ENCODE measurements at regions not wholly inside any gene's neighbourhood (a gene's known extent, or its start where the extent isn't known, plus 50 kb on each side); places are given as distances from the start of the nearest gene placed in this dataset.
A peak's percentile ranks its signal among the peaks of the same experiment; 100 is the strongest.
"Not testable (repeated sequence)": the region's sequence is repeated elsewhere in the genome, so short reads cannot be mapped to it uniquely, and the experiment has no call there.

- Histone ChIP-seq H3K27ac (ENCODE audit: insufficient read depth, low read length) (no peak overlapping the region), H3K4me2 (ENCODE audit: extremely low read depth, insufficient read depth, low read length) (no peak overlapping the region), H3K79me2 (ENCODE audit: control insufficient read depth, insufficient read depth, low read length) (no peaks in the 10 kb centered on the region), H2AFZ (ENCODE audit: low read length) (peak overlapping the region; percentile 36), H3K36me3 (ENCODE audit: control insufficient read depth, insufficient read depth, low read length) (no peaks in the 10 kb centered on the region), H3K4me3 (replicated peaks in 1 of 4; ENCODE audit: control extremely low read depth in 1 of 4, insufficient read depth in 1 of 4, low read depth in 3 of 4, low read length in 4 of 4) (no peak overlapping the region), H3K4me1 (ENCODE audit: control insufficient read depth, extremely low read depth, insufficient read depth, low read length) (no peaks in the 10 kb centered on the region), H3K9ac (ENCODE audit: insufficient read depth, low read length) (no peak overlapping the region), H3K9me3 (ENCODE audit: control insufficient read depth, insufficient read depth, low read depth, low read length) (no peaks in the 10 kb centered on the region), H4K20me1 (ENCODE audit: control insufficient read depth, extremely low read depth, insufficient read depth, low read length) (no peaks in the 10 kb centered on the region), H3K27me3 (ENCODE audit: control insufficient read depth, insufficient read depth, low read length) (no peaks in the 10 kb centered on the region)
- no peak for DNase-seq (ENCODE audit: low read depth in 2 of 2)
- TF ChIP-seq CTCF (conservative IDR thresholded peaks at IDR 0.05 in 1 of 2, IDR thresholded peaks at IDR 0.05 in 1 of 2; ENCODE audit: low read depth in 1 of 2, low read length in 2 of 2) (no peak), EZH2 (IDR thresholded peaks at IDR 0.05; ENCODE audit: low read length, missing control alignments) (no peak)
Measured at GRCh38 chr18:55672574-55673361, 84.8 kb upstream of the TCF4 start.

GRCh38 chr18:55665506-55665905, 77.5 kb upstream of the TCF4 start:
- Histone ChIP-seq H3K4me1 (ENCODE audit: control insufficient read depth, extremely low read depth, insufficient read depth, low read length) (no peaks in the 10 kb centered on the region), H3K27ac (ENCODE audit: insufficient read depth, low read length) (no peak overlapping the region), H3K9me3 (ENCODE audit: control insufficient read depth, insufficient read depth, low read depth, low read length) (no peaks in the 10 kb centered on the region), H4K20me1 (ENCODE audit: control insufficient read depth, extremely low read depth, insufficient read depth, low read length) (no peaks in the 10 kb centered on the region), H2AFZ (ENCODE audit: low read length) (no peak overlapping the region), H3K36me3 (ENCODE audit: control insufficient read depth, insufficient read depth, low read length) (no peaks in the 10 kb centered on the region), H3K79me2 (ENCODE audit: control insufficient read depth, insufficient read depth, low read length) (no peaks in the 10 kb centered on the region), H3K27me3 (ENCODE audit: control insufficient read depth, insufficient read depth, low read length) (no peaks in the 10 kb centered on the region), H3K9ac (ENCODE audit: insufficient read depth, low read length) (no peak overlapping the region), H3K4me2 (ENCODE audit: extremely low read depth, insufficient read depth, low read length) (no peak overlapping the region), H3K4me3 (replicated peaks in 1 of 4; ENCODE audit: control extremely low read depth in 1 of 4, insufficient read depth in 1 of 4, low read depth in 3 of 4, low read length in 4 of 4) (no peak overlapping the region)
- no peak for DNase-seq (ENCODE audit: low read depth in 2 of 2)
- TF ChIP-seq EZH2 (IDR thresholded peaks at IDR 0.05; ENCODE audit: low read length, missing control alignments) (no peak), CTCF (conservative IDR thresholded peaks at IDR 0.05 in 1 of 2, IDR thresholded peaks at IDR 0.05 in 1 of 2; ENCODE audit: low read depth in 1 of 2, low read length in 2 of 2) (no peak)

- H3K4me1 ChIP-seq (ENCODE audit: control insufficient read depth, extremely low read depth, insufficient read depth, low read length); H3K9ac ChIP-seq (ENCODE audit: insufficient read depth, low read length); H2AFZ ChIP-seq (ENCODE audit: low read length); H3K27me3 ChIP-seq (ENCODE audit: control insufficient read depth, insufficient read depth, low read length); H3K4me3 ChIP-seq (replicated peaks in 1 of 4; ENCODE audit: control extremely low read depth in 1 of 4, insufficient read depth in 1 of 4, low read depth in 3 of 4, low read length in 4 of 4); H3K79me2 ChIP-seq (ENCODE audit: control insufficient read depth, insufficient read depth, low read length); H3K4me2 ChIP-seq (ENCODE audit: extremely low read depth, insufficient read depth, low read length); DNase-seq (ENCODE audit: low read depth in 2 of 2); H4K20me1 ChIP-seq (ENCODE audit: control insufficient read depth, extremely low read depth, insufficient read depth, low read length); H3K27ac ChIP-seq (ENCODE audit: insufficient read depth, low read length); H3K9me3 ChIP-seq (ENCODE audit: control insufficient read depth, insufficient read depth, low read depth, low read length); H3K36me3 ChIP-seq (ENCODE audit: control insufficient read depth, insufficient read depth, low read length): not testable (repeated sequence)
Measured at GRCh38 chr18:55664758-55665400, 76.9 kb upstream of the TCF4 start.

Measured in fibroblast of lung (primary cell).